Heart right ventricle (tissue), 16 donors: ENCODE measurements at regions not wholly inside any gene's neighbourhood (a gene's known extent, or its start where the extent isn't known, plus 50 kb on each side); places are given as distances from the start of the nearest gene placed in this dataset.

Experiments
- ATAC-seq, 8 donors: fragments of 200-7000 bp; cut with Tn5 transposase; one replicate each; pipeline ENCODE4 v1.9.1; 2020; ENCODE audit warnings: mild to moderate bottlenecking in 8 of 8, moderate library complexity in 8 of 8, moderate number of reproducible peaks in 1 of 8
- DNase-seq, 2 donors: peaks; one replicate each; pipeline ENCODE4 v3.0.0-alpha.2; 2020
- H3K27ac ChIP-seq, 10 donors: fragments of 200-600 bp; sonication (generic) in 2 of 10; one replicate each; pipeline versions ENCODE4 v1.5.0 to v1.8.0; 2020 to 2022; ENCODE audit warnings: mild to moderate bottlenecking in 3 of 10
- H3K27me3 ChIP-seq, 7 donors: fragments of 200-600 bp; one replicate each; pipeline ENCODE4 v1.8.0; 2021 to 2022; ENCODE audit warnings: mild to moderate bottlenecking in 2 of 7
- H3K36me3 ChIP-seq, 9 donors: fragments of 200-600 bp; sonication (generic) in 1 of 9; one replicate each; pipeline versions ENCODE4 v1.5.0 to v1.8.0; 2020 to 2022; ENCODE audit warnings: mild to moderate bottlenecking in 2 of 9
- H3K4me1 ChIP-seq, 9 donors: fragments of 200-600 bp; sonication (generic) in 1 of 9; one replicate each; pipeline versions ENCODE4 v1.5.0 to v1.8.0; 2020 to 2022; ENCODE audit warnings: mild to moderate bottlenecking in 4 of 9
- H3K4me3 ChIP-seq, 10 donors: fragments of 200-600 bp; sonication (generic) in 2 of 10; one replicate each; pipeline versions ENCODE4 v1.5.0 to v1.8.0; 2020 to 2022; ENCODE audit warnings: mild to moderate bottlenecking in 7 of 10, moderate library complexity in 2 of 10
- H3K9me3 ChIP-seq, 11 donors: fragments of 200-600 bp in 10 of 11; sonication (generic) in 2 of 11; one replicate each; pipeline versions ENCODE4 v1.5.0 to v1.8.0; 2013 to 2022; ENCODE audit warnings: mild to moderate bottlenecking in 2 of 11, control low read depth in 1 of 11, moderate library complexity in 1 of 11
- WGBS, 2 donors: extraction: QIAGEN DNeasy Blood & Tissue Kit; methylation state at CpG; one replicate each; pipeline ENCODE4 v1.1.7; 2013; ENCODE audit warnings: inconsistent platforms in 1 of 2; 5-methylcytosine and 5-hydroxymethylcytosine counted together
- intact Hi-C, 10 donors: fragments of 100-400 bp; cut with DNase I; formaldehyde crosslinking; loops; one replicate each; pipeline versions ENCODE4 v1.11.1 to v1.14.2; 2022
- TF ChIP-seq, protein P1 (sequence below), 9 donors: fragments of 200-600 bp; sonication (generic) in 2 of 9; IDR thresholded peaks; one replicate each; pipeline versions ENCODE4 v1.5.0 to v1.8.0; 2021 to 2022; ENCODE audit warnings: antibody characterized with exemption in 9 of 9, mild to moderate bottlenecking in 5 of 9, moderate library complexity in 1 of 9
- donor health status: Arrhythmogenic right ventricular cardiomyopathy.
- donor health status: ischemic (EF 13 %, LVEDD 7.1; RV severe dilation, severe dysfunction).
- donor health status: healthy with polysubstance abuse.
- donor health status: DM: no; HTN: yes; CAD: no.
- donor health status: DM: no; HTN: no; CAD: no.
- donor health status: ischemic (EF 25% LVEDD 6.9; RV normal size, moderate dysfunction).
- donor health status: ischemic (EF 25% LVEDD 5.7; RV mildly dilated, moderate dysfunction).
- donor health status: healthy.
- donor health status: DM: yes; HTN: yes; CAD: no.
- donor health status: Ischemic cardiomyopathy.
- donor health status: ischemic (EF 35%, LVEDD 5.7; RV mildly dilated, moderate dysfunction).
- donor health status: nonischemic (EF 11% LVEDD 7.7; RV severe dilation, severe dysfunction).
- donor health status: DM: yes; HTN: yes; CAD: no.
- donor health status: PGD.
- donor health status: ischemic (EF 29% LVEDD 5.4; RV normal size, mild dysfunction).
- donor health status: nonischemic (EF 23%, LVEDD 6.1; RV moderate dilation, normal function).

DNA sequence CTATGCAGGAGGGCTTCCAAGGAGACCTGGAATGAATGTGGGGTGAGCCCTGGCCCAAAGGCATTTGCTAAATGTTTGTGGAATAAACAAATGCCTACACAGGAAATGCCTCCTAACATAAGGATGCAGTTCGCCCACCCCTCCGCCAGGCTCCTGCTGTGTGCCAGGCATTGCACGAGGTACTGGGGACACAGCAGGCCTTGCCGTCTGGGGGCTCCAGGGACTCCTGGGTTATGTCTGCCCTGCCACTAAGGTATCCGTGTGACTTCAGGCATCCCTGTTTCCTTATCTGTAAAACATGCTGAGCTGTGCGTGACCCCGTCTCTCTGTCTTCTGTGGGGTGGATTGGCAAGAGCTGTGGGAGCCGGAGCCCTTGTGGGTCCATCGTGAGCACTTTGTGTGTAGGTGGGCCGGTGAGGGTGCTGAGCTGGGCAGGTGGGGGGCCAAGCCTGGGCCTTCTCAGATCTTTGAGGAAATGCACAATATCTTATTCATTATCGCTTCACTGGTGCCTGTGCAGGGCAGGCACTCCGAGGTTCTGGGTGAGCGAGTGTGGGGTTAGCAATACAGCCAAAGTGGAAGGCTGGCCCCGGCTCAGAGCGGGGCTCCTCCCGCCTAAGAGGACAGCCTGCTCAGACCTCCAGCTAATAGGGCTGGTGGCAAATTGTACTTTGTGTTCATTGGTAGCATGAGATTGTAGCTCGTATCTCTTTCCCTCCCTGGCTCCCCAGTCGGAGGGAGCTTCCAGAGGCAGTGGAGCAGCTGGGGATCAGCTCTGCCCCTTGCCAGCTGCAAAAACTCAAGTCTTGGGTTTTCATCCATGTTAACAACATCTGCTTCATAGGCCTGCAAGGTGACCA is 126.8 kb downstream of the GLI2 start:
- Histone ChIP-seq H3K27me3 (peaks cover 0 to 18% (median 14%) of the 10 kb centered on the region in 7 donors), H3K27ac (no peak overlapping the region), H3K36me3 (no peaks in the 10 kb centered on the region), H3K4me1 (peaks cover 0 to 18% (median 7%) of the 10 kb centered on the region in 9 donors), H3K9me3 (no peaks in the 10 kb centered on the region), H3K4me3 (no peak overlapping the region)
- 76 to 78% methylated on average over 18 of the region's 18 CpGs for WGBS, 2 donors
- no peak for DNase-seq
- TF ChIP-seq, protein P1, sequence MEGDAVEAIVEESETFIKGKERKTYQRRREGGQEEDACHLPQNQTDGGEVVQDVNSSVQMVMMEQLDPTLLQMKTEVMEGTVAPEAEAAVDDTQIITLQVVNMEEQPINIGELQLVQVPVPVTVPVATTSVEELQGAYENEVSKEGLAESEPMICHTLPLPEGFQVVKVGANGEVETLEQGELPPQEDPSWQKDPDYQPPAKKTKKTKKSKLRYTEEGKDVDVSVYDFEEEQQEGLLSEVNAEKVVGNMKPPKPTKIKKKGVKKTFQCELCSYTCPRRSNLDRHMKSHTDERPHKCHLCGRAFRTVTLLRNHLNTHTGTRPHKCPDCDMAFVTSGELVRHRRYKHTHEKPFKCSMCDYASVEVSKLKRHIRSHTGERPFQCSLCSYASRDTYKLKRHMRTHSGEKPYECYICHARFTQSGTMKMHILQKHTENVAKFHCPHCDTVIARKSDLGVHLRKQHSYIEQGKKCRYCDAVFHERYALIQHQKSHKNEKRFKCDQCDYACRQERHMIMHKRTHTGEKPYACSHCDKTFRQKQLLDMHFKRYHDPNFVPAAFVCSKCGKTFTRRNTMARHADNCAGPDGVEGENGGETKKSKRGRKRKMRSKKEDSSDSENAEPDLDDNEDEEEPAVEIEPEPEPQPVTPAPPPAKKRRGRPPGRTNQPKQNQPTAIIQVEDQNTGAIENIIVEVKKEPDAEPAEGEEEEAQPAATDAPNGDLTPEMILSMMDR (IDR thresholded peaks at IDR 0.05), result no peak
- intact Hi-C loops, result loop anchor here in 2 of 10 donors (10.0 kb wide), 2 partner anchors 88 to 128 kb away; partner anchors contain the start of gene GLI2 (in 1 of the 2)
- ATAC-seq, result no peak

DNA sequence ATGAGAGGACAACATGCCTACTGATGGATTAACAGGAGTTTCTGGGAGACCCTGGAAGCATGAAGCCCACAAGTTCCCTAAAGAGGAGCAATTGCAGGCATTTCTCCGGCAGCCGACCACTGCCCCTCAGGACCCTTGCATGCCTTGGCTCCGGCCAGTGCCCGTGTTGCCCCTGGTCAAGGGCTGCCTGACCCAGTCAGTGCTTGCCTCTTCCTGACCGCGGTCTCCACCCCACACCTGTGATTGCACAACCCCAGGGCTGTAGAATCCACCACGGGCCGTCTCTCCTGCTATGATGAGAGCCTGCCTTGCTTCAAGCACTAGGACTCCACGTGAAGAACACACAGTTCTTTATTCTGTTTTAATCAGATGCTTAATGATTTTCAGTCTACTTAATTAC is 127.5 kb downstream of the GLI2 start:
- intact Hi-C loops, result loop anchor here in 2 of 10 donors (10.0 kb wide), 2 partner anchors 88 to 128 kb away; partner anchors contain the start of gene GLI2 (in 1 of the 2)

DNA sequence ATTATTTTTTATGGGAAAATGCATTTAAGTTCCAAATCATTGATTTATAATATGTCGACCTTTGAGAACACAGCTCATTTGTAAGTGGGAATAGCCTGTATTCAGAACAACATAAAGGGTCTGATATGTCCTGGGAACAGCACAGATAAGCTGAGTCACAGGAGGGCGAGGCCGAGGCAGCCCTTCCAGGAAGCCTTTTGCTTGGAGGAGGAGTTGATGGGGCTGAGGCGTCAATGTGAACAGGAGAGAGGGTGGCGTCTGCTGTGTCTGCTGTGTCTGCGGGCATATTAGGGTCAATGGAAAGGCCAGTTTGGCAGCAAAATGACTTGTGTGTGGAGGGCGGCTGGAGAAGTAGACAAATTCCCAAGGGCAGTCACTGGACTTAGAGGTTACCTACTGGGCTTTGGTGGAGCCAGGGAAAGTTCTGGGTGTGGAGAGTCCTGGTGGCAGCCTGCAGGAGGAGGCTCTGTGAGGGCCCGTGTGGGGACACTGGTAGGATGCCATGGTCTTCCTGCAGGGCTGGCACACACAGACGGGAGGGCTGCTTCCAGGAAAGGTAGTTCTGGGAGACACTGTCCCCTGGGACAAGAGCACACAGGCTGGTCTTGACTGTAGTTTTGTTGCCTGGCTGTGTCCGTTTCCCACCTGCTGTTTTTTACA is 128.1 kb downstream of the GLI2 start:
- Histone ChIP-seq H3K27me3 (peaks cover 0 to 30% (median 14%) of the 10 kb centered on the region in 7 donors), H3K36me3 (no peaks in the 10 kb centered on the region), H3K4me3 (no peak overlapping the region), H3K4me1 (peaks cover 0 to 31% (median 13%) of the 10 kb centered on the region in 9 donors), H3K27ac (peak overlapping the region in 3 of 10 donors; percentile 17 to 33 (median 21)), H3K9me3 (no peaks in the 10 kb centered on the region)
- DNase-seq (no peak), ATAC-seq (peak in 3 of 8 donors; percentile 24 to 30 (median 29))
- TF ChIP-seq, protein P1 (IDR thresholded peaks at IDR 0.05), result no peak
- 66 to 70% methylated on average over 10 of the region's 10 CpGs for WGBS, 2 donors
- intact Hi-C loops, result loop anchor here in 2 of 10 donors (10.0 kb wide), 2 partner anchors 89 to 129 kb away; partner anchors contain the start of gene GLI2 (in 1 of the 2)

More for the DNA sequence above, 127.5 kb downstream of the GLI2 start:
- H3K27ac ChIP-seq, result peak overlapping the region in 2 of 10 donors; percentile 21 to 33
- no peak for ATAC-seq
- DNase-seq, result no peak
- peaks cover 0 to 24% (median 7%) of the 10 kb centered on the region in 9 donors for H3K4me1 ChIP-seq
- H3K36me3 ChIP-seq, result no peaks in the 10 kb centered on the region
- peaks cover 0 to 23% (median 14%) of the 10 kb centered on the region in 7 donors for H3K27me3 ChIP-seq
- TF ChIP-seq, protein P1 (IDR thresholded peaks at IDR 0.05), result no peak
- WGBS, 2 donors, result 88 to 95% methylated on average over 9 of the region's 9 CpGs
- no peaks in the 10 kb centered on the region for H3K9me3 ChIP-seq
- H3K4me3 ChIP-seq, result no peak overlapping the region

DNA sequence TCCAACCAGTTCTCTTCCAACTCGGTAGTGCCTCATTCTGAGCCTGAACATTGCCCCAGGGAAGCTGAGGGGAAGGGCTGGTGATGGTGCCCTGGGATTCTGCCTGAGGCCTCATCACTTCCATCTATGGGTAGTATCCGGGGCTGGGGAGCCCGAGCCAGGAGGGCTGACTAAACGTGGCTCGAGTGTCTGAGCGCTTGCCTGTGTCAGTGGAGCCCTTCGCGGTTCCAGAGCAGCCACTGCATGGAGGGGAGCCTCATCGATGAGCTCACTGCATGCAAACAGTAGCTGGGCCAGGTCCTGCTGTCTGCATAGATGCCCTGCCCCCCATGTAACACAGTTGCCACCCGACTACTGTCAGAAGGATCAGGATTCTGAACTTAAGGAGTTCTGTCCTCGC is 129.3 kb downstream of the GLI2 start:
- 80 to 83% methylated on average over 11 of the region's 11 CpGs for WGBS, 2 donors
- no peaks in the 10 kb centered on the region for H3K36me3 ChIP-seq
- H3K9me3 ChIP-seq, result no peaks in the 10 kb centered on the region
- peaks cover 0 to 30% (median 14%) of the 10 kb centered on the region in 7 donors for H3K27me3 ChIP-seq
- intact Hi-C loops, result loop anchor here in 2 of 10 donors (10.0 kb wide), 2 partner anchors 90 to 130 kb away; partner anchors contain the start of gene GLI2 (in 1 of the 2)
- H3K4me3 ChIP-seq, result no peak overlapping the region
- H3K4me1 ChIP-seq, result peaks cover 0 to 37% (median 15%) of the 10 kb centered on the region in 9 donors
- ATAC-seq (no peak), DNase-seq (no peak)
- no peak overlapping the region for H3K27ac ChIP-seq
- TF ChIP-seq, protein P1 (IDR thresholded peaks at IDR 0.05), result no peak
